H1 (cell line): ENCODE measurements at regions not wholly inside any gene's neighbourhood (a gene's known extent, or its start where the extent isn't known, plus 50 kb on each side); places are given as distances from the start of the nearest gene placed in this dataset.

Source experiments
- CTCF ChIA-PET: fragments of 300-600 bp; sonication (Branson Sonifier 250); formaldehyde crosslinking; loops from one replicate; lab custom pipeline; 2021; ENCODE audit not compliant: partially characterized antibody; lab: Charles Lee
- POLR2A ChIA-PET: fragments of 300-600 bp; sonication (Branson Sonifier 250); formaldehyde crosslinking; loops from one replicate; lab custom pipeline; 2021; ENCODE audit warnings: inconsistent platforms; ENCODE audit not compliant: partially characterized antibody; lab: Charles Lee
- DNase-seq, 2 experiments: peaks; one replicate each; pipeline versions ENCODE4 v3.0.0 to v3.0.0-alpha.2; 2010 to 2022; ENCODE audit warnings: low spot score in 2 of 2, low read depth in 1 of 2, mixed read lengths in 1 of 2
- FAIRE-seq: peaks from 2 replicates; lab custom pipeline; 2011; peaks lifted over from hg19 to GRCh38; lab: Jason Lieb, UNC
- H2AFZ ChIP-seq: 2 replicates; pipeline ENCODE4 v1.8.1; 2012; ENCODE audit warnings: low read length, inconsistent platforms
- H2AK5ac ChIP-seq: 2 replicates; pipeline ENCODE4 v1.6.1; 2013; ENCODE audit warnings: low read depth, low read length
- H2BK120ac ChIP-seq: replicated peaks from 2 replicates; pipeline ENCODE3; 2013; ENCODE audit warnings: low read depth, low read length, inconsistent platforms
- H2BK12ac ChIP-seq: 2 replicates; pipeline ENCODE4 v1.6.1; 2013; ENCODE audit warnings: low read depth, low read length
- H2BK15ac ChIP-seq: 2 replicates; pipeline ENCODE4 v1.6.1; 2013; ENCODE audit warnings: low read length
- H2BK20ac ChIP-seq: 2 replicates; pipeline ENCODE4 v1.6.1; 2013; ENCODE audit warnings: low read length
- H2BK5ac ChIP-seq: 2 replicates; pipeline ENCODE4 v1.6.1; 2013; ENCODE audit warnings: low read depth, low read length
- H3K14ac ChIP-seq: 2 replicates; pipeline ENCODE4 v1.6.1; 2013; ENCODE audit warnings: inconsistent platforms; ENCODE audit not compliant: insufficient read length
- H3K18ac ChIP-seq: 2 replicates; pipeline ENCODE4 v1.6.1; 2013; ENCODE audit warnings: low read length; ENCODE audit errors: extremely low read depth
- H3K23ac ChIP-seq: 2 replicates; pipeline ENCODE4 v1.6.1; 2013; ENCODE audit warnings: inconsistent platforms; ENCODE audit not compliant: insufficient read length
- H3K23me2 ChIP-seq: 2 replicates; pipeline ENCODE4 v1.6.1; 2013; ENCODE audit warnings: low read depth, low read length
- H3K27ac ChIP-seq: 2 replicates; pipeline ENCODE4 v1.6.1; 2011; ENCODE audit warnings: low read depth, low read length, inconsistent platforms
- H3K27me3 ChIP-seq, 4 experiments: replicated peaks in 1 of 4; 1 replicate in 1 of 4; 2 replicates in 3 of 4; pipeline versions ENCODE4 v1.6.1 to v1.8.1; 2011 to 2013; ENCODE audit warnings: low read length in 3 of 4, mild to moderate bottlenecking in 3 of 4, inconsistent platforms in 2 of 4, mixed read lengths in 2 of 4, moderate library complexity in 1 of 4; ENCODE audit not compliant: control insufficient read depth in 3 of 4, insufficient read depth in 3 of 4; ENCODE audit errors: extremely low read depth in 1 of 4
- H3K36me3 ChIP-seq, 4 experiments: 2 replicates each; pipeline versions ENCODE4 v1.6.1 to v1.8.1; 2011 to 2013; ENCODE audit warnings: mild to moderate bottlenecking in 4 of 4, low read length in 3 of 4, moderate library complexity in 2 of 4, control low read depth in 1 of 4, inconsistent platforms in 1 of 4; ENCODE audit not compliant: insufficient read depth in 4 of 4, control insufficient read depth in 2 of 4
- H3K4ac ChIP-seq: replicated peaks from 2 replicates; pipeline ENCODE3; 2013; ENCODE audit warnings: low read length, low read depth, mixed read lengths, inconsistent platforms; ENCODE audit not compliant: insufficient read length
- H3K4me1 ChIP-seq, 4 experiments: replicated peaks in 1 of 4; 1 replicate in 1 of 4; 2 replicates in 3 of 4; pipeline versions ENCODE4 v1.6.1 to v1.8.1; 2011 to 2013; ENCODE audit warnings: low read length in 3 of 4, inconsistent platforms in 2 of 4, mixed read lengths in 1 of 4; ENCODE audit not compliant: insufficient read depth in 4 of 4, control insufficient read depth in 3 of 4
- H3K4me2 ChIP-seq, 2 experiments: 2 replicates each; pipeline versions ENCODE4 v1.6.1 to v1.8.1; 2011 to 2013; ENCODE audit warnings: low read depth in 2 of 2, low read length in 2 of 2, control low read depth in 1 of 2, inconsistent platforms in 1 of 2, mild to moderate bottlenecking in 1 of 2; ENCODE audit not compliant: insufficient read depth in 1 of 2
- H3K4me3 ChIP-seq, 4 experiments: fragments of 200-600, 300-600 bp in 1 of 4; sonication (generic), shearing (Covaris generic), sonication (Bioruptor Twin) in 1 of 4; 2 replicates each; pipeline versions ENCODE4 v1.5.1 to v1.8.1; 2011 to 2016; ENCODE audit warnings: low read length in 4 of 4, low read depth in 3 of 4, control low read depth in 2 of 4, inconsistent platforms in 2 of 4, mild to moderate bottlenecking in 2 of 4, mixed read lengths in 1 of 4, moderate library complexity in 1 of 4; ENCODE audit not compliant: insufficient read depth in 2 of 4; ENCODE audit errors: extremely low read depth in 1 of 4
- H3K56ac ChIP-seq: replicated peaks from 2 replicates; pipeline ENCODE3; 2013; ENCODE audit warnings: low read depth, mild to moderate bottlenecking, mixed read lengths, low read length, inconsistent platforms; ENCODE audit not compliant: insufficient read length
- H3K79me1 ChIP-seq: 2 replicates; pipeline ENCODE4 v1.6.1; 2013; ENCODE audit warnings: low read depth, low read length, control low read depth
- H3K79me2 ChIP-seq, 2 experiments: 2 replicates each; pipeline versions ENCODE4 v1.6.1 to v1.8.1; 2012 to 2013; ENCODE audit warnings: low read length in 2 of 2, mild to moderate bottlenecking in 2 of 2, inconsistent platforms in 1 of 2; ENCODE audit not compliant: insufficient read depth in 2 of 2, control insufficient read depth in 1 of 2
- H3K9ac ChIP-seq, 4 experiments: replicated peaks in 1 of 4; 1 replicate in 1 of 4; 2 replicates in 3 of 4; pipeline versions ENCODE4 v1.6.1 to v1.8.1; 2011 to 2013; ENCODE audit warnings: low read depth in 3 of 4, low read length in 3 of 4, control low read depth in 2 of 4, mild to moderate bottlenecking in 2 of 4, moderate library complexity in 2 of 4, inconsistent platforms in 1 of 4; ENCODE audit errors: extremely low read depth in 1 of 4
- H3K9me3 ChIP-seq, 2 experiments: 2 replicates each; pipeline versions ENCODE4 v1.6.1 to v1.8.1; 2012 to 2013; ENCODE audit warnings: mild to moderate bottlenecking in 2 of 2, moderate library complexity in 2 of 2, control low read depth in 1 of 2, inconsistent platforms in 1 of 2, low read depth in 1 of 2, low read length in 1 of 2, mixed read lengths in 1 of 2; ENCODE audit not compliant: insufficient read depth in 2 of 2
- H4K20me1 ChIP-seq, 2 experiments: replicated peaks in 1 of 2; 2 replicates each; pipeline versions ENCODE3 to v1.8.1; 2011 to 2013; ENCODE audit warnings: inconsistent platforms in 2 of 2, low read length in 2 of 2, mild to moderate bottlenecking in 1 of 2; ENCODE audit not compliant: insufficient read depth in 2 of 2, control insufficient read depth in 1 of 2
- H4K5ac ChIP-seq: 2 replicates; pipeline ENCODE4 v1.6.1; 2013; ENCODE audit warnings: low read length, low read depth, mixed read lengths, inconsistent platforms; ENCODE audit not compliant: insufficient read length
- H4K8ac ChIP-seq: 2 replicates; pipeline ENCODE4 v1.8.0; 2013; ENCODE audit warnings: mild to moderate bottlenecking, moderate library complexity, low read length, inconsistent platforms; ENCODE audit not compliant: insufficient read depth; ENCODE audit errors: extremely low read depth
- H4K91ac ChIP-seq: replicated peaks from 2 replicates; pipeline ENCODE3; 2013; ENCODE audit warnings: low read length, mixed read lengths, inconsistent platforms; ENCODE audit not compliant: insufficient read length
- ASH2L ChIP-seq: fragments of 200-600, 300-600 bp; sonication (generic); IDR thresholded peaks from one replicate; pipeline ENCODE4 v1.7.1; 2017; ENCODE audit warnings: low read length
- BCL11A ChIP-seq, 2 experiments: IDR thresholded peaks; one replicate each; pipeline ENCODE4 v1.6.1; 2011; ENCODE audit warnings: low read depth in 2 of 2, low read length in 2 of 2, mild to moderate bottlenecking in 2 of 2
- BRCA1 ChIP-seq: IDR thresholded peaks from 2 replicates; pipeline ENCODE4 v1.6.1; 2012; ENCODE audit warnings: low read depth, low read length, improper control_type of control experiment
- CBX8 ChIP-seq: fragments of 300-800, 300-1000 bp; sonication (generic); IDR thresholded peaks from 2 replicates; pipeline ENCODE4 v1.7.1; 2016; ENCODE audit warnings: low read depth, low read length, borderline replicate concordance
- CHD2 ChIP-seq: IDR thresholded peaks from 2 replicates; pipeline ENCODE4 v1.6.1; 2012; ENCODE audit warnings: low read length, improper control_type of control experiment
- CREB1 ChIP-seq: IDR thresholded peaks from 2 replicates; pipeline ENCODE4 v1.6.1; 2012; ENCODE audit warnings: inconsistent platforms
- EZH2 ChIP-seq: fragments of 200-600 bp; sonication (generic); IDR thresholded peaks from 2 replicates; pipeline ENCODE4 v1.7.1; 2012; ENCODE audit warnings: low read depth, mild to moderate bottlenecking, moderate library complexity, low read length, inconsistent platforms; ENCODE audit not compliant: severe bottlenecking
- HDAC2 ChIP-seq, 2 experiments: fragments of 300-600 bp in 1 of 2; sonication (generic) in 1 of 2; IDR thresholded peaks; 2 replicates each; pipeline ENCODE4 v1.6.1; 2011 to 2012; ENCODE audit warnings: low read depth in 2 of 2, low read length in 2 of 2, mild to moderate bottlenecking in 2 of 2, moderate library complexity in 2 of 2, borderline replicate concordance in 1 of 2, inconsistent platforms in 1 of 2
- HDAC6 ChIP-seq: IDR thresholded peaks from one replicate; pipeline ENCODE4 v1.7.1; 2012; ENCODE audit warnings: low read depth, mild to moderate bottlenecking, inconsistent platforms, low read length, moderate library complexity
- JUN ChIP-seq: IDR thresholded peaks from 2 replicates; pipeline ENCODE4 v1.6.1; 2011; ENCODE audit warnings: low read depth, mild to moderate bottlenecking, improper control_type of control experiment, low read length
- NRF1 ChIP-seq: IDR thresholded peaks from 2 replicates; pipeline ENCODE4 v1.6.1; 2011; ENCODE audit warnings: mild to moderate bottlenecking, low read depth, low read length, improper control_type of control experiment
- PHF8 ChIP-seq: fragments of 200-600 bp; sonication (generic); conservative IDR thresholded peaks from 2 replicates; pipeline ENCODE4 v1.7.1; 2012; ENCODE audit warnings: low read depth, mild to moderate bottlenecking, inconsistent platforms, low read length, moderate library complexity
- RXRA ChIP-seq: IDR thresholded peaks from 2 replicates; pipeline ENCODE4 v1.6.1; 2011; ENCODE audit warnings: low read depth, mild to moderate bottlenecking, low read length, moderate library complexity; ENCODE audit not compliant: insufficient read depth
- SIN3A ChIP-seq, 2 experiments: IDR thresholded peaks in 1 of 2; conservative IDR thresholded peaks in 1 of 2; 2 replicates each; pipeline ENCODE4 v1.6.1; 2011 to 2012; ENCODE audit warnings: low read length in 2 of 2, improper control_type of control experiment in 1 of 2, low read depth in 1 of 2, mild to moderate bottlenecking in 1 of 2
- ZNF274 ChIP-seq: IDR thresholded peaks from 2 replicates; pipeline ENCODE4 v1.7.0; 2012; ENCODE audit warnings: low read length, borderline replicate concordance; ENCODE audit errors: extremely low read depth
- WGBS, 2 experiments: shearing (Covaris generic) in 1 of 2; methylation state at CpG; one replicate each; pipeline versions ENCODE4 v1.1.6 to v1.1.7; 2013 to 2015; ENCODE audit warnings: low lambda C conversion rate in 2 of 2, mixed read lengths in 2 of 2, inconsistent platforms in 1 of 2, low coverage in 1 of 2, missing lambda C conversion rate in 1 of 2; ENCODE audit not compliant: insufficient replicate concordance in 2 of 2, insufficient coverage in 1 of 2, insufficient read length in 1 of 2; ENCODE audit errors: extremely low coverage in 1 of 2, missing lambda C conversion rate in 1 of 2; 5-methylcytosine and 5-hydroxymethylcytosine counted together

- Histone ChIP-seq H3K9ac (no peak overlapping the region), H2BK15ac (no peak overlapping the region), H2BK120ac (no peak overlapping the region), H3K9me3 (peaks cover 0 to 11% of the 10 kb centered on the region in 2 experiments; a peak in 1 of 4 replicates), H4K5ac (no peak overlapping the region), H3K79me1 (no peaks in the 10 kb centered on the region), H3K23ac (no peak overlapping the region), H3K36me3 (no peaks in the 10 kb centered on the region; a peak in 1 of 8 replicates), H4K20me1 (no peaks in the 10 kb centered on the region), H3K4me1 (peaks cover 0 to 2% (median 0%) of the 10 kb centered on the region in 4 experiments; a peak in 1 of 7 replicates), H3K14ac (no peak overlapping the region), H3K27ac (no peak overlapping the region), H3K23me2 (no peaks in the 10 kb centered on the region), H3K27me3 (no peaks in the 10 kb centered on the region), H3K79me2 (no peaks in the 10 kb centered on the region), H2AK5ac (no peak overlapping the region), H2BK20ac (no peak overlapping the region), H4K8ac (no peak overlapping the region), H2AFZ (no peak overlapping the region), H3K4me3 (no peak overlapping the region), H3K4me2 (no peak overlapping the region), H3K4ac (no peak overlapping the region), H3K56ac (no peak overlapping the region), H2BK12ac (no peak overlapping the region), H4K91ac (no peak overlapping the region), H2BK5ac (no peak overlapping the region), H3K18ac (no peak overlapping the region)
- CTCF ChIA-PET = no interaction called here
- FAIRE-seq (no peak), DNase-seq (no peak)
- POLR2A ChIA-PET = no interaction called here
- WGBS, 2 experiments = 86% methylated on average over 3 of the region's 3 CpGs; no CpG with 5 or more reads in 1 of the 2 experiments
- TF ChIP-seq RXRA = no peak
- TF ChIP-seq HDAC2 (IDR thresholded peaks at IDR 0.05; ENCODE audit: borderline replicate concordance in 1 of 2, low read depth in 2 of 2, low read length in 2 of 2) = no peak
- no peak for TF ChIP-seq BRCA1
- no peak for TF ChIP-seq CHD2
- no peak for TF ChIP-seq ASH2L
- no peak for TF ChIP-seq CBX8
- TF ChIP-seq PHF8 = no peak
- TF ChIP-seq JUN = no peak
- TF ChIP-seq CREB1 = no peak
- no peak for TF ChIP-seq NRF1
- TF ChIP-seq HDAC6 = no peak
- TF ChIP-seq BCL11A (IDR thresholded peaks at IDR 0.05; ENCODE audit: low read depth in 2 of 2, low read length in 2 of 2) = no peak
- no peak for TF ChIP-seq SIN3A (conservative IDR thresholded peaks at IDR 0.05 in 1 of 2, IDR thresholded peaks at IDR 0.05 in 1 of 2; ENCODE audit: low read depth in 1 of 2, low read length in 2 of 2)
- TF ChIP-seq EZH2 = no peak
- no peak for TF ChIP-seq ZNF274
Observed at GRCh38 chr4:137468836-137469235, 63.5 kb downstream of the PCDH18 start.
